Tibial nerve (tissue), 4 donors: ENCODE measurements at regions not wholly inside any gene's neighbourhood (a gene's known extent, or its start where the extent isn't known, plus 50 kb on each side); places are given as distances from the start of the nearest gene placed in this dataset.

Experiments
- EP300 ChIP-seq, 2 donors: sonication (generic); formaldehyde crosslinking; IDR thresholded peaks; one replicate each; pipeline ENCODE4 v1.6.1; 2017; ENCODE audit warnings: antibody characterized with exemption in 2 of 2, mild to moderate bottlenecking in 1 of 2
- POLR2A ChIP-seq, 2 donors: fragments of 450-650 bp; IDR thresholded peaks; one replicate each; pipeline ENCODE4 v1.6.1; 2017; ENCODE audit warnings: antibody characterized with exemption in 2 of 2, mild to moderate bottlenecking in 2 of 2, moderate library complexity in 2 of 2
- TF ChIP-seq, protein P1 (sequence below), 5 experiments: fragments of 200-600 bp in 3 of 5; fragments of 450-650 bp in 2 of 5; sonication (generic) in 3 of 5; IDR thresholded peaks; one replicate each; pipeline ENCODE4 v1.5.1; 2016 to 2019; ENCODE audit warnings: antibody characterized with exemption in 5 of 5, mild to moderate bottlenecking in 3 of 5, moderate library complexity in 2 of 5

DNA sequence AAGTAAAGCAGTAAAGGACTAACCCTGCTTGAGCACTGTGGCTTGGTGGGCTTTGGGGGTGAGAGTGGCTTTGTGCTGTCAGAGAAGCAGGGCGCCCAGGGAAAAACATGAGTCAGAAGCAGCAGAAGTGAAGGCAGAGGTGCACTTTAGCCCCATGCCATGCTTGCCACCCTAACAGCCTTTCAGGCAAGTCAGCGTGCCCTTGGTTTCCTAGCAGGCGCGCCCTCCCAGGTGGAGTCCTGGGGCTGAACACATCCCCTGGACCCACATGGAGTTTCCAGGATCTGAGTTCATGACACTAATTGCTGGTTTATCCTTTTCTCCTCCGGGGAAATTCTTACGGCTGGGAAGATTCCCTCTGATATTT is 106.6 kb downstream of the TLR5 start:
- TF ChIP-seq, protein P1, sequence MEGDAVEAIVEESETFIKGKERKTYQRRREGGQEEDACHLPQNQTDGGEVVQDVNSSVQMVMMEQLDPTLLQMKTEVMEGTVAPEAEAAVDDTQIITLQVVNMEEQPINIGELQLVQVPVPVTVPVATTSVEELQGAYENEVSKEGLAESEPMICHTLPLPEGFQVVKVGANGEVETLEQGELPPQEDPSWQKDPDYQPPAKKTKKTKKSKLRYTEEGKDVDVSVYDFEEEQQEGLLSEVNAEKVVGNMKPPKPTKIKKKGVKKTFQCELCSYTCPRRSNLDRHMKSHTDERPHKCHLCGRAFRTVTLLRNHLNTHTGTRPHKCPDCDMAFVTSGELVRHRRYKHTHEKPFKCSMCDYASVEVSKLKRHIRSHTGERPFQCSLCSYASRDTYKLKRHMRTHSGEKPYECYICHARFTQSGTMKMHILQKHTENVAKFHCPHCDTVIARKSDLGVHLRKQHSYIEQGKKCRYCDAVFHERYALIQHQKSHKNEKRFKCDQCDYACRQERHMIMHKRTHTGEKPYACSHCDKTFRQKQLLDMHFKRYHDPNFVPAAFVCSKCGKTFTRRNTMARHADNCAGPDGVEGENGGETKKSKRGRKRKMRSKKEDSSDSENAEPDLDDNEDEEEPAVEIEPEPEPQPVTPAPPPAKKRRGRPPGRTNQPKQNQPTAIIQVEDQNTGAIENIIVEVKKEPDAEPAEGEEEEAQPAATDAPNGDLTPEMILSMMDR (IDR thresholded peaks at IDR 0.05) = no peak
- no peak for TF ChIP-seq POLR2A (IDR thresholded peaks at IDR 0.05)
- TF ChIP-seq EP300 (IDR thresholded peaks at IDR 0.05) = no peak
